ENCODE measurements at regions not wholly inside any gene's neighbourhood (a gene's known extent, or its start where the extent isn't known, plus 50 kb on each side); places are given as distances from the start of the nearest gene placed in this dataset.
A peak's percentile ranks its signal among the peaks of the same experiment; 100 is the strongest.

DNA sequence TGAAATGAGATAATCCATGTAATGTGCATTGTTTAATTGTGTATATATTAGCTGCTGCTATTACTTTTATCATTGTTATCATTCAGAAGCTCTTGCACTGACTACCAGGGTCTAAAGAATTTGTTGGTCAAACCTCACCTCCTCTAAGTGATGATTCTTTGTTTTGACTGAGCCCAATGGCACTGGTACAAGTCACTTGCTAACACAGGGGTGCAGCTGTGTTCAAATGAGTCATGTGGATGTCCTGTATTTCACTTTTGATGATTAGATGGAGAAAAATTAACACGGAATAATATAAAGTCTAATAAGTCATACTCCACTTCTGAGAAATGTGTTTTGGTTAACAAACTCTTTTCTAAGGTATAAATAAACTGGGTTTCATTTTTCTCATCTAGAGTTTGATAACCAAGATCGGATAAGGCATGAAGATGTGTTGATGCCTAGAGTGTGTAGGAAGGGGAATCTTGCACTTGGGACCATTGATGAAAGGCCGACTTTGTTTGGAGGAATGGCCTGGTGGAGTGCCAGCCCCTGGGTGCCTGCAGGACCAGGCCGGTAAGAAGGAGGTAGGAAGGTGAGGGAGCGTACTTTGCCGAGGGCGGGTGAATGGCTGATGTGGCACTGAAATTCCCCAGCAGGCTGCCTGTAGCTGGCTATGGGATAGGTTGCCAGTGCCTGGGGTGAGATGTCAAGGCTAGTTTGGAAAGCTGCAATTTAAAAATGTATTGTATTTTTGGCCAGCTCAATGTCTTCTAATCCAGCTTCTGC is 244.7 kb upstream of the ZPLD1 start:
- FAIRE-seq (peak; percentile 48), DNase-seq (ENCODE audit: low read depth, low spot score) (no peak)
- H3K27ac ChIP-seq (ENCODE audit: insufficient read depth, low read depth, low read length) = no peak overlapping the region
- dilution Hi-C loops (cut with MboI; ENCODE audit: extremely low pct_ligation_motif_present, low sequenced_read_pairs) = no loop called here
- peak; percentile 48 for TF ChIP-seq FOS (IDR thresholded peaks at IDR 0.05; ENCODE audit: borderline replicate concordance, insufficient read depth, low read length)
- TF ChIP-seq, protein P1, sequence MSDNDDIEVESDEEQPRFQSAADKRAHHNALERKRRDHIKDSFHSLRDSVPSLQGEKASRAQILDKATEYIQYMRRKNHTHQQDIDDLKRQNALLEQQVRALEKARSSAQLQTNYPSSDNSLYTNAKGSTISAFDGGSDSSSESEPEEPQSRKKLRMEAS (IDR thresholded peaks at IDR 0.05; ENCODE audit: insufficient read depth, insufficient read length) = no peak
- no peak overlapping the region for H3K4me2 ChIP-seq (ENCODE audit: insufficient read depth, low read length)
- H4K20me1 ChIP-seq (replicated peaks; ENCODE audit: control insufficient read depth, extremely low read depth, insufficient read depth, low read length) = no peaks in the 10 kb centered on the region
- BruUV-seq (replicated peaks) = no TSS peak
- H2AFZ ChIP-seq (ENCODE audit: low read depth, low read length) = no peak overlapping the region
- ChIA-PET CTCF (interaction anchor here (0.6 to 1.4 kb wide), 2 partner anchors 11 to 31 kb away, joined by 3 to 4 read pairs; no protein-coding TSS in a partner anchor), POLR2A (no interaction called here)
- no peaks in the 10 kb centered on the region for H3K9me3 ChIP-seq (replicated peaks; ENCODE audit: control insufficient read depth, insufficient read depth, low read length)
- intact Hi-C loops (cut with micrococcal nuclease) = no loop called here
- no peaks in the 10 kb centered on the region for H3K36me3 ChIP-seq (ENCODE audit: control insufficient read depth in 2 of 2, extremely low read depth in 1 of 2, insufficient read depth in 2 of 2, low read length in 2 of 2)
- H3K4me3 ChIP-seq (replicated peaks in 1 of 3; ENCODE audit: insufficient read depth in 1 of 3, low read depth in 1 of 3, low read length in 3 of 3) = no peak overlapping the region
- no peaks in the 10 kb centered on the region for H3K79me2 ChIP-seq (ENCODE audit: control insufficient read depth, insufficient read depth, low read length)
- H3K9me1 ChIP-seq (replicated peaks; ENCODE audit: control insufficient read depth, extremely low read depth, insufficient read depth, low read length) = no peaks in the 10 kb centered on the region
- peaks cover under 1% of the 10 kb centered on the region for H3K4me1 ChIP-seq (ENCODE audit: control insufficient read depth, extremely low read depth, insufficient read depth, low read length)
- H3K27me3 ChIP-seq (ENCODE audit: control insufficient read depth in 2 of 2, insufficient read depth in 2 of 2, low read length in 2 of 2) = no peaks in the 10 kb centered on the region
- H3K9ac ChIP-seq (replicated peaks; ENCODE audit: extremely low read depth, insufficient read depth, low read length) = no peak overlapping the region

DNA sequence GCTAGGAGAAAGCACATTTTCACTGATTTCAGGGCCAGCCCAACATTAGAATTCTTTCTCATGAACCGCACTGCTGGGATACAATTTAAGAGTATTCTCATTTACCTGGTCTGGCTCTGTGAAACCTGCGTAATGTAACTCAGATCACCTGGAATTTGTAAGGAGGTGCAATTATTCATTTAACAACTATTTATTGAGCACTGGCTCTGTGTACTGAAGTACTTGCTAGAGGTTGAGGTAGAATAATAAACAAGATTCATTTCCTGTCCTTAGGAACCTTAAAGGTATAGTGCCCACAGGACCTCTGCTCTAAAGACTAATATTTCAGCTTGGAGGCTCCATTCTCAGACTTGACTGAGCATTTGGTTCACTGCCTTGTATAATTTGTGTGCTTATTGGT is 242.2 kb upstream of the ZPLD1 start:
- dilution Hi-C loops (cut with MboI; ENCODE audit: extremely low pct_ligation_motif_present, low sequenced_read_pairs) (no loop called here), intact Hi-C loops (cut with micrococcal nuclease) (no loop called here)
- H3K27me3 ChIP-seq (ENCODE audit: control insufficient read depth in 2 of 2, insufficient read depth in 2 of 2, low read length in 2 of 2) = peaks cover 0 to 3% of the 10 kb centered on the region in 2 experiments
- ChIA-PET POLR2A (no interaction called here), CTCF (interaction anchor here (1.7 kb wide), 1 partner anchor 32 kb away, joined by 7 read pairs; no protein-coding TSS in a partner anchor)
- no peak for FAIRE-seq
- no peak overlapping the region for H3K4me2 ChIP-seq (ENCODE audit: insufficient read depth, low read length)
- no peaks in the 10 kb centered on the region for H3K79me2 ChIP-seq (ENCODE audit: control insufficient read depth, insufficient read depth, low read length)
- no peak overlapping the region for H2AFZ ChIP-seq (ENCODE audit: low read depth, low read length)
- H3K27ac ChIP-seq (ENCODE audit: insufficient read depth, low read depth, low read length) = no peak overlapping the region
- no peaks in the 10 kb centered on the region for H3K36me3 ChIP-seq (ENCODE audit: control insufficient read depth in 2 of 2, extremely low read depth in 1 of 2, insufficient read depth in 2 of 2, low read length in 2 of 2)
- H3K9me3 ChIP-seq (replicated peaks; ENCODE audit: control insufficient read depth, insufficient read depth, low read length) = no peaks in the 10 kb centered on the region
- H4K20me1 ChIP-seq (replicated peaks; ENCODE audit: control insufficient read depth, extremely low read depth, insufficient read depth, low read length) = no peaks in the 10 kb centered on the region
- peaks cover 3% of the 10 kb centered on the region for H3K4me1 ChIP-seq (ENCODE audit: control insufficient read depth, extremely low read depth, insufficient read depth, low read length)
- no peak for DNase-seq (ENCODE audit: low read depth, low spot score)
- H3K9ac ChIP-seq (replicated peaks; ENCODE audit: extremely low read depth, insufficient read depth, low read length) = no peak overlapping the region
- TF ChIP-seq, protein P1 (IDR thresholded peaks at IDR 0.05; ENCODE audit: insufficient read depth, insufficient read length) = no peak
- TF ChIP-seq JUN (IDR thresholded peaks at IDR 0.05; ENCODE audit: borderline replicate concordance, insufficient read depth, insufficient read length, low read depth) (no peak), GATA2 (IDR thresholded peaks at IDR 0.05; ENCODE audit: insufficient read depth, insufficient read length, low read depth, low read length) (no peak), EZH2 (IDR thresholded peaks at IDR 0.05; ENCODE audit: borderline replicate concordance, low read depth, low read length, severe bottlenecking) (no peak), POLR2AphosphoS5 (IDR thresholded peaks at IDR 0.05; ENCODE audit: insufficient read depth, low read depth, low read length) (no peak), POLR2A (IDR thresholded peaks at IDR 0.05; ENCODE audit: low read depth, low read length) (no peak), MYC (IDR thresholded peaks at IDR 0.05; ENCODE audit: low read depth, low read length) (no peak), FOS (IDR thresholded peaks at IDR 0.05; ENCODE audit: borderline replicate concordance, insufficient read depth, low read length) (no peak)
- TF ChIP-seq, protein P2, sequence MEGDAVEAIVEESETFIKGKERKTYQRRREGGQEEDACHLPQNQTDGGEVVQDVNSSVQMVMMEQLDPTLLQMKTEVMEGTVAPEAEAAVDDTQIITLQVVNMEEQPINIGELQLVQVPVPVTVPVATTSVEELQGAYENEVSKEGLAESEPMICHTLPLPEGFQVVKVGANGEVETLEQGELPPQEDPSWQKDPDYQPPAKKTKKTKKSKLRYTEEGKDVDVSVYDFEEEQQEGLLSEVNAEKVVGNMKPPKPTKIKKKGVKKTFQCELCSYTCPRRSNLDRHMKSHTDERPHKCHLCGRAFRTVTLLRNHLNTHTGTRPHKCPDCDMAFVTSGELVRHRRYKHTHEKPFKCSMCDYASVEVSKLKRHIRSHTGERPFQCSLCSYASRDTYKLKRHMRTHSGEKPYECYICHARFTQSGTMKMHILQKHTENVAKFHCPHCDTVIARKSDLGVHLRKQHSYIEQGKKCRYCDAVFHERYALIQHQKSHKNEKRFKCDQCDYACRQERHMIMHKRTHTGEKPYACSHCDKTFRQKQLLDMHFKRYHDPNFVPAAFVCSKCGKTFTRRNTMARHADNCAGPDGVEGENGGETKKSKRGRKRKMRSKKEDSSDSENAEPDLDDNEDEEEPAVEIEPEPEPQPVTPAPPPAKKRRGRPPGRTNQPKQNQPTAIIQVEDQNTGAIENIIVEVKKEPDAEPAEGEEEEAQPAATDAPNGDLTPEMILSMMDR (IDR thresholded peaks at IDR 0.05; ENCODE audit: extremely low read depth in 1 of 2, insufficient read depth in 1 of 2, low read depth in 1 of 2, low read length in 2 of 2) = no peak
- no TSS peak for BruUV-seq (replicated peaks)
- no peak overlapping the region for H3K4me3 ChIP-seq (replicated peaks in 1 of 3; ENCODE audit: insufficient read depth in 1 of 3, low read depth in 1 of 3, low read length in 3 of 3)
- H3K9me1 ChIP-seq (replicated peaks; ENCODE audit: control insufficient read depth, extremely low read depth, insufficient read depth, low read length) = no peaks in the 10 kb centered on the region
